ENCODE measurements at regions not wholly inside any gene's neighbourhood (a gene's known extent, or its start where the extent isn't known, plus 50 kb on each side); places are given as distances from the start of the nearest gene placed in this dataset.

GRCh38 chr5:96080557-96080956 lies 118.9 kb upstream of the ELL2 start:
- TF ChIP-seq CTCF (IDR thresholded peaks at IDR 0.05; ENCODE audit: insufficient read depth, low read length) (no peak), REST (IDR thresholded peaks at IDR 0.05; ENCODE audit: insufficient replicate concordance, low read depth) (no peak), POLR2AphosphoS5 (IDR thresholded peaks at IDR 0.05; ENCODE audit: low read depth) (no peak), GABPA (IDR thresholded peaks at IDR 0.05; ENCODE audit: low read depth) (no peak)
